CD4-positive, alpha-beta T cell treated with Interleukin-15 for 1 hour (primary cell): ENCODE measurements at regions not wholly inside any gene's neighbourhood (a gene's known extent, or its start where the extent isn't known, plus 50 kb on each side); places are given as distances from the start of the nearest gene placed in this dataset.

Experiments
- DNase-seq: peaks from one replicate; pipeline ENCODE4 v3.0.0-alpha.2; 2020

DNA sequence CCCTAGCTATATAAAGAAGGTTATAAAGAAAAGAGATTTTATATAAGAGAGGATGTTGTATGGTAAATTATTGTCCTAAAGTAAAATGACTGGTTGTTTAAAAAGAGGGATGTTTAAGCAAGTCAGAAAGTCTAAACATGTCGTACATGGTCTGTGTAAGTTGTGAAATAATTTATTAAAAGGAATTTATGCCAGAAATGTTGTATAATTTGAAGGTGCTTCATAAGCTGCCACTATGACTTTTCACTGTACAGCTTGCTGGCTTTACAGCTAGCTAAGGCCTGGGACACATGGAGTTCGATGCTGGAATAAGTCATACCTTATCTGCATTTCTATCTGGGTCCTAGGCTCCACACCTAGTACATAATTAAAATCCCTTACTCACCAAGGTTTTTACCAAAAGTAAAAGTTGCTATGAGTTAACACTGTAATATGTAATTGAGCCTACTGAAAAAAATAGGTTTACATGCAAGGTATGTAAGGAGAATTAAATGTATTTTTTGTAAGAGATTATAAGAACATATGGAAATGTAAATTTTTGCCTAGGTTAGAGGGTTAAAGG is 59.0 kb upstream of the EDEM3 start:
- DNase-seq, result no peak

DNA sequence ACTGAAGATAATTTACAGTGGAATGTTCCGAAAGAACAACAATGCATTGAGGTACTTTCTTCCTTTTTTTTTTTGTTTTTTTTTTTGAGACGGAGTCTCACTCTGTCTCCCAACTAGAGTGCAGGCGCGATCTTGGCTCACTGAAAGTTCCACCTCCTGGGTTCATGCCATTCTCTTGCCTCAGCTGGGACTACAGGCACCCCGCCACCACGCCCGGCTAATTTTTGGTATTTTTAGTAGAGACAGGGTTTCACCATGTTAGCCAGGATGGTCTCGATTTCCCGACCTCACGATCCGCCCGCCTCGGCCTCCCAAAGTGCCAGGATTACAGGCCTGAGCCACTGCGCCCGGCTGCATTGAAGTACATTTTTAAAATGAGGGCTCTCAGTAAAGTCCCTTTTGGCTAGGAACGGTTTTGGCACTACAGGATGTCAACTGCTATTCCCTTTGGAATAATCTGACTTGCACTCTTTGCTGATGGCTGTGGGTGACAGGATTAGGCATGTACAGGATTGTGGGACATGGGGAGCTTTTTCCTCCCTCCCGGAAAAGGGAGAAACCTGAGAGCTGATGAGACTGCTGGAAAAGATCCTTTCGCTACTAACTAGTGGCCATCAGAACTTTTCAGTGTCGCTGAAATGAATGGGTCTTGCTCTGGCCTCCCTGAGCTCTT is 56.9 kb upstream of the EDEM3 start:
- no peak for DNase-seq

DNA sequence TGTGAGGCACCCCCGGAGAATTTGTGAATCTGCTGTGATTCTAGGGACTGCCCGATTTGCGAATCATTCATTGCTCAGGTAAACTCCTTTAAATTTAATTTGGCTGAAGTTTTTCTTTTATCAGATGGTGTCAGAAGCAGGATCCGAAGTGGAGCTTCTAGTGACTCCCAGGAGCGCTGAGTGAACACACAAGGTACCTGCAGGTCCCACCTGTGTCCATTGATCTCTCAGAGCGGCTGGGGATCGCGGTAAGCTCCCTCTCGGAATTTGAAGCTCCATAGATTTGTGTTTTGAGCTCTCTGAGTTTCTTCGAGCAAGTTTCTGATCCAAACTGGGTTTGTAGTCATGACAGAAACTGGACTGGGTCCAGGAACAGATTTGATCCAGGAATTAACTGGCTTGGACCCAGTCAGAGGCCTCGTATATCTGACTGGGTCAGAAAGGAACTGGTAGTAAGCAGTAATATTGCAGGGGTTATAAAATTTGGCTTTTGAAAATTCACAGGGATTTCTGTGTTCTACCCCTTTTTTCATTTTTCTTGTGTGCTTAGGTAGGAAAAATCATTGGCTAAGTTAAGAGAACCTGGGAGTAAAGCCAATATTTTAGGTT is 56.2 kb upstream of the EDEM3 start:
- no peak for DNase-seq

DNA sequence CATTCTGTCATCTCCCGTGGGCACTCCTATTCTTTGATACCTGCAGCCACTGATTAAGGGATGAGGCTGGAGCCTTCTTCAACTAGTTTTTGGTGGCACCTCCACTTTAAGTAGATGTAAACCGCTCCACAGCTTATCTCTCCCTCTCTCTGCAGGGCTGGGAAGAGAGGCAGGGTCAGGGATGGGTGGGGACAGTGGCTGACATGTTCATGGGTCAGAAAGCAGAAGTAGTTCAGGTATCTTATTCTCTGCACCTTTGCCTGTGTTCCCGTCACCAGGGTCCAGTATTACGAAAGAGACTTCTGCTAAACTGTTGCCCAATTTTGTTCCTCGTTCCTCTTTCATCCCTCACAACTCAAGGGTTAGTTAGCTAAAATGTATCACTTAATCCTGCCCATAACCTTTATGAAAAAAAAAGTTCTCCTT is 51.7 kb upstream of the EDEM3 start:
- peak; percentile 31 for DNase-seq

DNA sequence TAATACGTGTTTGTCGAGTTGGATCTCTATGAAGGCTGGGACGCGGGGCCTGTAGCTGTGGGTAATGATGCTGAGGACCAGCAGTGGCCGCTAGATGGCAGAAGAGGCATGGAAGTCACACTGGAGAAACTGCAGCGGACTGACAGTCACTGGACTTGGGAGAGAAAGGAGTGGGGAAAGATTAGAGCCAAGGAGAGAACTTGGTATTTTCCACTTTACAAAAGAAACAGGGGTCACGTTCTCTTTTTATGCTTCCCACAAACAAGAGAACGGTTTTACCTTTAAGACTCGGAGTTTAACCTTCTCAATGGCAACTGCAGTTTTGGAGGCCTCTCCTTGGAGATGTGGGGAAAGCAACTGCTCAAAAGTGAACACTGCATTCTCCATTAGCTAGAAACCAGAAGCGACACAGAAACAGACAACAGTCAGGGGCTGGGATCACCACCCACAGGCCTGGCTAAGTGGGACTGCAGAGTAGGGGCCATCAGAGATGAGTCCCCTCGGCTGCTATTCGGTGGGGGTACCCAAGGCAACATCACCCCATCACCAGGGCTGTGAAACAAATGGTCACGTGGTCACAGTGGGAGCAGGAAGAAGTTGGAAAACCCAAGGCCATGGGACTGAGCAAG is 51.1 kb upstream of the EDEM3 start:
- DNase-seq, result peak; percentile 79
